ENCODE measurements at regions not wholly inside any gene's neighbourhood (a gene's known extent, or its start where the extent isn't known, plus 50 kb on each side); places are given as distances from the start of the nearest gene placed in this dataset.

GRCh38 chr10:113252650-113253618 lies 299.9 kb upstream of the HABP2 start:
- DNase-seq (ENCODE audit: low spot score) (no peak), ATAC-seq (ENCODE audit: insufficient number of reproducible peaks, low FRiP score, low read depth) (no peak)
- Histone ChIP-seq H3K36me3 (no peaks in the 10 kb centered on the region), H3K9me3 (no peaks in the 10 kb centered on the region), H3K27me3 (replicated peaks; ENCODE audit: insufficient read depth) (no peaks in the 10 kb centered on the region), H3K27ac (no peak overlapping the region), H3K4me1 (ENCODE audit: control insufficient read depth in 1 of 2, low read depth in 2 of 2) (no peaks in the 10 kb centered on the region), H3K4me3 (no peak overlapping the region)
- no peak for TF ChIP-seq CTCF (IDR thresholded peaks at IDR 0.05)

- ATAC-seq (ENCODE audit: insufficient number of reproducible peaks, low FRiP score, low read depth), result no peak
- H3K4me1 ChIP-seq (ENCODE audit: control insufficient read depth in 1 of 2, low read depth in 2 of 2), result no peaks in the 10 kb centered on the region
- H3K9me3 ChIP-seq, result no peaks in the 10 kb centered on the region
- no peak for DNase-seq (ENCODE audit: low spot score)
- no peaks in the 10 kb centered on the region for H3K36me3 ChIP-seq
- no peak overlapping the region for H3K4me3 ChIP-seq
- H3K27me3 ChIP-seq (replicated peaks; ENCODE audit: insufficient read depth), result no peaks in the 10 kb centered on the region
- TF ChIP-seq CTCF (IDR thresholded peaks at IDR 0.05), result no peak
- no peak overlapping the region for H3K27ac ChIP-seq
These were observed 293.2 kb upstream of the HABP2 start for GRCh38 chr10:113259576-113260226.

- no peak for TF ChIP-seq CTCF (IDR thresholded peaks at IDR 0.05)
- Histone ChIP-seq H3K36me3 (no peaks in the 10 kb centered on the region), H3K27ac (no peak overlapping the region), H3K4me1 (ENCODE audit: control insufficient read depth in 1 of 2, low read depth in 2 of 2) (no peaks in the 10 kb centered on the region), H3K4me3 (no peak overlapping the region), H3K9me3 (no peaks in the 10 kb centered on the region), H3K27me3 (replicated peaks; ENCODE audit: insufficient read depth) (no peaks in the 10 kb centered on the region)
- ATAC-seq (ENCODE audit: insufficient number of reproducible peaks, low FRiP score, low read depth) (no peak), DNase-seq (ENCODE audit: low spot score) (no peak)
These were observed 291.7 kb upstream of the HABP2 start for GRCh38 chr10:113261161-113261560.

GRCh38 chr10:113261611-113262091 lies 291.2 kb upstream of the HABP2 start:
- no peak for TF ChIP-seq CTCF (IDR thresholded peaks at IDR 0.05)
- H3K4me3 ChIP-seq, result no peak overlapping the region

GRCh38 chr10:113263056-113263455 lies 289.8 kb upstream of the HABP2 start:
- no peaks in the 10 kb centered on the region for H3K4me1 ChIP-seq (ENCODE audit: control insufficient read depth in 1 of 2, low read depth in 2 of 2)
- ATAC-seq (ENCODE audit: insufficient number of reproducible peaks, low FRiP score, low read depth) (no peak), DNase-seq (ENCODE audit: low spot score) (no peak)
- H3K27ac ChIP-seq, result no peak overlapping the region
- H3K27me3 ChIP-seq (replicated peaks; ENCODE audit: insufficient read depth), result no peaks in the 10 kb centered on the region
- H3K9me3 ChIP-seq, result no peaks in the 10 kb centered on the region
- TF ChIP-seq CTCF (IDR thresholded peaks at IDR 0.05), result no peak
- H3K36me3 ChIP-seq, result no peaks in the 10 kb centered on the region
- H3K4me3 ChIP-seq, result no peak overlapping the region

More at GRCh38 chr10:113261611-113262091, 291.2 kb upstream of the HABP2 start:
- Histone ChIP-seq H3K27me3 (replicated peaks; ENCODE audit: insufficient read depth) (no peaks in the 10 kb centered on the region), H3K36me3 (no peaks in the 10 kb centered on the region), H3K4me1 (ENCODE audit: control insufficient read depth in 1 of 2, low read depth in 2 of 2) (no peaks in the 10 kb centered on the region), H3K27ac (no peak overlapping the region), H3K9me3 (no peaks in the 10 kb centered on the region)
- DNase-seq (ENCODE audit: low spot score) (no peak), ATAC-seq (ENCODE audit: insufficient number of reproducible peaks, low FRiP score, low read depth) (no peak)
